HepG2 (cell line): ENCODE measurements at regions not wholly inside any gene's neighbourhood (a gene's known extent, or its start where the extent isn't known, plus 50 kb on each side); places are given as distances from the start of the nearest gene placed in this dataset.
A peak's percentile ranks its signal among the peaks of the same experiment; 100 is the strongest.

Experiments
- ATAC-seq: fragments of 200-7000 bp; cut with Tn5 transposase; 3 replicates; pipeline ENCODE4 v1.9.1; 2020; ENCODE audit warnings: mild to moderate bottlenecking, moderate library complexity
- BruUV-seq: library from RNA; stranded (reverse); fragments of 400-500 nt; replicated peaks from 2 replicates; lab custom pipeline; 2021; lab: Mats Ljungman, UMichigan
- CTCF ChIA-PET: fragments of 300-600 bp; formaldehyde crosslinking; extraction: SDS; loops from one replicate; lab custom pipeline; 2021; ENCODE audit warnings: low total read pairs, inconsistent platforms, low intra/inter-chr PET ratio; lab: Yijun Ruan, JAX
- POLR2A ChIA-PET: fragments of 350-600 bp; sonication (Branson Sonifier 250); formaldehyde crosslinking; loops from one replicate; lab custom pipeline; 2020; ENCODE audit warnings: antibody characterized with exemption, inconsistent platforms; lab: Yijun Ruan, JAX
- DNase-seq: peaks from one replicate; pipeline ENCODE4 v3.0.0-alpha.2; 2015; ENCODE audit warnings: low spot score
- FAIRE-seq: peaks from 3 replicates; lab custom pipeline; 2011; peaks lifted over from hg19 to GRCh38; lab: Jason Lieb, UNC
- H2AFZ ChIP-seq: one replicate; pipeline ENCODE4 v1.6.1; 2011; ENCODE audit warnings: low read length, inconsistent platforms
- H3K27ac ChIP-seq: fragments of 300-600 bp; 3 replicates; pipeline ENCODE4 v1.8.0; 2011; ENCODE audit warnings: mixed run types, mild to moderate bottlenecking, mixed read lengths, low read length, inconsistent platforms; ENCODE audit not compliant: insufficient read depth; ENCODE audit errors: extremely low read length
- H3K27me3 ChIP-seq, 2 experiments: fragments of 200-600 bp in 1 of 2; 2 replicates in 1 of 2; 3 replicates in 1 of 2; pipeline versions ENCODE4 v1.6.0 to v1.8.0; 2011; ENCODE audit warnings: low read length in 2 of 2, mild to moderate bottlenecking in 2 of 2, moderate library complexity in 2 of 2, inconsistent platforms in 1 of 2; ENCODE audit not compliant: insufficient read depth in 2 of 2, control insufficient read depth in 1 of 2
- H3K36me3 ChIP-seq, 2 experiments: fragments of 200-600 bp in 1 of 2; replicated peaks in 1 of 2; 2 replicates in 1 of 2; 3 replicates in 1 of 2; pipeline versions ENCODE4 v1.5.1 to v1.8.0; 2011; ENCODE audit warnings: low read length in 2 of 2, inconsistent platforms in 1 of 2; ENCODE audit not compliant: insufficient read depth in 2 of 2, control insufficient read depth in 1 of 2
- H3K4me1 ChIP-seq: 2 replicates; pipeline ENCODE4 v1.5.1; 2012; ENCODE audit warnings: low read length, inconsistent platforms; ENCODE audit not compliant: insufficient read depth
- H3K4me2 ChIP-seq: 2 replicates; pipeline ENCODE4 v1.6.0; 2011; ENCODE audit warnings: low read depth, low read length, inconsistent platforms
- H3K4me3 ChIP-seq, 3 experiments: fragments of 200-600 bp in 1 of 3; sonication (generic), shearing (Covaris generic) in 1 of 3; replicated peaks in 1 of 3; 2 replicates each; pipeline ENCODE4 v1.5.1; 2011 to 2016; ENCODE audit warnings: low read length in 3 of 3, inconsistent platforms in 2 of 3, low read depth in 2 of 3, mild to moderate bottlenecking in 2 of 3, control low read depth in 1 of 3, mixed read lengths in 1 of 3; ENCODE audit not compliant: insufficient read depth in 1 of 3
- H3K79me2 ChIP-seq: one replicate; pipeline ENCODE4 v1.6.1; 2011; ENCODE audit warnings: low read length, inconsistent platforms; ENCODE audit not compliant: insufficient read depth
- H3K9ac ChIP-seq: 2 replicates; pipeline ENCODE4 v1.6.0; 2011; ENCODE audit warnings: mild to moderate bottlenecking, low read depth, low read length, inconsistent platforms; ENCODE audit not compliant: insufficient read depth
- H3K9me3 ChIP-seq: 2 replicates; pipeline ENCODE4 v1.5.1; 2012; ENCODE audit warnings: mild to moderate bottlenecking, low read length
- H4K20me1 ChIP-seq: 2 replicates; pipeline ENCODE4 v1.6.0; 2011; ENCODE audit warnings: inconsistent platforms, mild to moderate bottlenecking, low read length, moderate library complexity; ENCODE audit not compliant: insufficient read depth
- ELF1 ChIP-seq: sonication (generic); formaldehyde crosslinking; IDR thresholded peaks from 2 replicates; pipeline ENCODE4 v1.4.0; 2020; ENCODE audit warnings: missing genetic modification reagents
- FOXJ3 ChIP-seq: sonication (generic); formaldehyde crosslinking; IDR thresholded peaks from 2 replicates; pipeline ENCODE4 v1.4.0; 2020; ENCODE audit warnings: missing genetic modification reagents, mild to moderate bottlenecking, borderline replicate concordance
- KLF9 ChIP-seq: IDR thresholded peaks from 2 replicates; pipeline ENCODE4 v1.6.1; 2016; ENCODE audit warnings: low read depth
- MIER3 ChIP-seq: IDR thresholded peaks from 2 replicates; pipeline ENCODE4 v1.6.1; 2016; ENCODE audit warnings: missing compliant biosample characterization, borderline replicate concordance
- NR2F1 ChIP-seq, 2 experiments: fragments of 450-650 bp in 1 of 2; formaldehyde crosslinking in 1 of 2; IDR thresholded peaks; 2 replicates each; pipeline versions ENCODE4 v1.5.0 to v1.6.1; 2016 to 2020; ENCODE audit warnings: mild to moderate bottlenecking in 1 of 2, missing compliant biosample characterization in 1 of 2, missing genetic modification reagents in 1 of 2, moderate library complexity in 1 of 2
- PAWR ChIP-seq: sonication (generic); formaldehyde crosslinking; IDR thresholded peaks from 2 replicates; pipeline ENCODE4 v1.4.0; 2020; ENCODE audit warnings: missing genetic modification reagents, mild to moderate bottlenecking, borderline replicate concordance
- PITX1 ChIP-seq: sonication (generic); formaldehyde crosslinking; IDR thresholded peaks from 2 replicates; pipeline ENCODE4 v1.5.1; 2020; ENCODE audit warnings: mild to moderate bottlenecking, missing genetic modification reagents
- PPARG ChIP-seq: conservative IDR thresholded peaks from 2 replicates; pipeline ENCODE4 v1.6.1; 2016; ENCODE audit warnings: missing biosample characterization, missing genetic modification reagents
- RBM39 ChIP-seq: fragments of 200-400 bp; formaldehyde crosslinking; IDR thresholded peaks from one replicate; pipeline ENCODE4 v1.6.1; 2018; ENCODE audit warnings: antibody characterized with exemption, mild to moderate bottlenecking, low read depth, low read length; ENCODE audit not compliant: poor library complexity, severe bottlenecking
- SETDB1 ChIP-seq: sonication (generic); formaldehyde crosslinking; IDR thresholded peaks from 2 replicates; pipeline ENCODE4 v1.5.1; 2020; ENCODE audit warnings: missing genetic modification reagents, mild to moderate bottlenecking, borderline replicate concordance
- SMAD3 ChIP-seq: sonication (generic); formaldehyde crosslinking; IDR thresholded peaks from 2 replicates; pipeline ENCODE4 v1.4.0; 2020; ENCODE audit warnings: missing genetic modification reagents
- TOPORS ChIP-seq: sonication (generic); formaldehyde crosslinking; IDR thresholded peaks from 2 replicates; pipeline ENCODE4 v1.8.0; 2023; ENCODE audit warnings: mild to moderate bottlenecking, missing genetic modification reagents
- XBP1 ChIP-seq: sonication (generic); formaldehyde crosslinking; IDR thresholded peaks from 2 replicates; pipeline ENCODE4 v1.5.0; 2020; ENCODE audit warnings: missing genetic modification reagents
- ZNF674 ChIP-seq: sonication (generic); formaldehyde crosslinking; IDR thresholded peaks from 2 replicates; pipeline ENCODE4 v1.5.0; 2020; ENCODE audit warnings: low read depth, mild to moderate bottlenecking, missing genetic modification reagents
- ZNF768 ChIP-seq: sonication (generic); formaldehyde crosslinking; IDR thresholded peaks from 2 replicates; pipeline ENCODE4 v1.4.0; 2020; ENCODE audit warnings: missing genetic modification reagents
- ZSCAN25 ChIP-seq: sonication (generic); formaldehyde crosslinking; IDR thresholded peaks from 2 replicates; pipeline ENCODE4 v1.8.0; 2022; ENCODE audit warnings: mild to moderate bottlenecking, missing genetic modification reagents
- WGBS: methylation state at CpG from one replicate; pipeline ENCODE4 v1.1.6; 2017; ENCODE audit warnings: low lambda C conversion rate; 5-methylcytosine and 5-hydroxymethylcytosine counted together
- in situ Hi-C: cut with HindIII; loops from 2 replicates; pipeline ENCODE4 v1.10.0; 2017; ENCODE audit warnings: low pct_unique_long_range_greater_than_20kb; ENCODE audit not compliant: extremely low pct_ligation_motif_present
- intact Hi-C: fragments of 100-400 bp; cut with micrococcal nuclease; formaldehyde crosslinking; loops from one replicate; pipeline ENCODE4 v1.10.0; 2022; ENCODE audit not compliant: unreplicated experiment
- TF ChIP-seq, protein P1 (sequence below): sonication (generic); formaldehyde crosslinking; IDR thresholded peaks from 2 replicates; pipeline ENCODE4 v1.5.1; 2020; ENCODE audit warnings: missing genetic modification reagents, mild to moderate bottlenecking, borderline replicate concordance
- TF ChIP-seq, protein P2 (sequence below): IDR thresholded peaks from 2 replicates; pipeline ENCODE4 v1.6.1; 2018; ENCODE audit warnings: missing genetic modification reagents, mild to moderate bottlenecking, missing compliant biosample characterization

DNA sequence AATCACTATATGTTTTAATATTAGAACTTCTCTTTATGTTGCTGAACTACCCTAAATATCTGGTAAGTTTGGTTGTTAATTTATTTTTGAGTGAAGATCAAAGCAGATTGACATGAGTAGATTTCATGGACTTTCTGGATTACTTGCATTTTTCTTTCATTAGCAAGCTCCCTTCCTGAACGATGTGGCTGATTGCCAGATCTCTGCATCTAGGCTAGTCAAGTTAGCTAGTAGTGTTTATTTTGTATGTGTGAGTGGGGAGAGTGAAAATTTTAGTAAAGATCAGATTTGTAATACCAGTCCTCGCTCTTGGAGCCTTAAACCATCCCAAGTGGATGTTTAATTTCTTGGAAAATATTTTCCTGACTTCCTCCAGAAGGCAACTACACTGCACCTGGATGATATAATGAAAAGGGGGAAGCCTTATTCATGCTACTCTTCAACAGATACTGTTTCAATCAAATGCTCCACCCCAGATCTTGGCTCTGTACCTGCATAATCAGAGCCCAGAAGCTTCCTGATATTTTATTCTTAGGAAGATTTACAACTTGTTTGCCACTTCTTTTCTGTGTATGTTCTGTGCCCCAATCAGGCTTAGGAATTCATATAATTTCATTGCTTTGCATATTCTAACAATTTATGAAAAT lies 143.2 kb upstream of the GRIA4 start:
- no TSS peak for BruUV-seq
- no peak for FAIRE-seq
- POLR2A ChIA-PET, result no interaction called here
- no peak overlapping the region for H3K4me3 ChIP-seq
- intact Hi-C loops, result no loop called here
- H3K36me3 ChIP-seq, result no peaks in the 10 kb centered on the region
- no peak overlapping the region for H3K27ac ChIP-seq
- no peaks in the 10 kb centered on the region for H3K27me3 ChIP-seq
- no peaks in the 10 kb centered on the region for H3K9me3 ChIP-seq
- TF ChIP-seq ZSCAN25 (no peak), PITX1 (CRISPR knock-in tag) (no peak), ZNF768 (CRISPR knock-in tag) (no peak), SMAD3 (CRISPR knock-in tag) (no peak), SETDB1 (no peak), FOXJ3 (CRISPR knock-in tag) (no peak), RBM39 (no peak), MIER3 (CRISPR knock-in tag) (no peak), PPARG (no peak), ZNF674 (no peak), TOPORS (no peak), XBP1 (CRISPR knock-in tag) (no peak), KLF9 (CRISPR knock-in tag) (no peak), ELF1 (CRISPR knock-in tag) (no peak), NR2F1 (CRISPR knock-in tag; IDR thresholded peaks at IDR 0.05) (no peak), PAWR (CRISPR knock-in tag) (no peak)
- TF ChIP-seq, protein P1, sequence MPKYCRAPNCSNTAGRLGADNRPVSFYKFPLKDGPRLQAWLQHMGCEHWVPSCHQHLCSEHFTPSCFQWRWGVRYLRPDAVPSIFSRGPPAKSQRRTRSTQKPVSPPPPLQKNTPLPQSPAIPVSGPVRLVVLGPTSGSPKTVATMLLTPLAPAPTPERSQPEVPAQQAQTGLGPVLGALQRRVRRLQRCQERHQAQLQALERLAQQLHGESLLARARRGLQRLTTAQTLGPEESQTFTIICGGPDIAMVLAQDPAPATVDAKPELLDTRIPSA (CRISPR knock-in tag), result no peak
- TF ChIP-seq, protein P2, sequence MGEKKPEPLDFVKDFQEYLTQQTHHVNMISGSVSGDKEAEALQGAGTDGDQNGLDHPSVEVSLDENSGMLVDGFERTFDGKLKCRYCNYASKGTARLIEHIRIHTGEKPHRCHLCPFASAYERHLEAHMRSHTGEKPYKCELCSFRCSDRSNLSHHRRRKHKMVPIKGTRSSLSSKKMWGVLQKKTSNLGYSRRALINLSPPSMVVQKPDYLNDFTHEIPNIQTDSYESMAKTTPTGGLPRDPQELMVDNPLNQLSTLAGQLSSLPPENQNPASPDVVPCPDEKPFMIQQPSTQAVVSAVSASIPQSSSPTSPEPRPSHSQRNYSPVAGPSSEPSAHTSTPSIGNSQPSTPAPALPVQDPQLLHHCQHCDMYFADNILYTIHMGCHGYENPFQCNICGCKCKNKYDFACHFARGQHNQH, result no peak
- TF ChIP-seq, all 625 proteins: peak for 0
- no peaks in the 10 kb centered on the region for H4K20me1 ChIP-seq
- CTCF ChIA-PET, result no interaction called here
- DNase-seq (peak; percentile 4), ATAC-seq (no peak)
- no peak overlapping the region for H3K9ac ChIP-seq
- 0% methylated on average over 2 of the region's 2 CpGs for WGBS
- H3K79me2 ChIP-seq, result no peaks in the 10 kb centered on the region
- H3K4me1 ChIP-seq, result no peaks in the 10 kb centered on the region
- H2AFZ ChIP-seq, result no peak overlapping the region
- H3K4me2 ChIP-seq, result no peak overlapping the region
- in situ Hi-C loops, result no loop called here
